ENCODE measurements at regions not wholly inside any gene's neighbourhood (a gene's known extent, or its start where the extent isn't known, plus 50 kb on each side); places are given as distances from the start of the nearest gene placed in this dataset.

GRCh38 chr2:66273933-66274490 is 160.9 kb upstream of the MEIS1 start:
- TF ChIP-seq, protein P1, sequence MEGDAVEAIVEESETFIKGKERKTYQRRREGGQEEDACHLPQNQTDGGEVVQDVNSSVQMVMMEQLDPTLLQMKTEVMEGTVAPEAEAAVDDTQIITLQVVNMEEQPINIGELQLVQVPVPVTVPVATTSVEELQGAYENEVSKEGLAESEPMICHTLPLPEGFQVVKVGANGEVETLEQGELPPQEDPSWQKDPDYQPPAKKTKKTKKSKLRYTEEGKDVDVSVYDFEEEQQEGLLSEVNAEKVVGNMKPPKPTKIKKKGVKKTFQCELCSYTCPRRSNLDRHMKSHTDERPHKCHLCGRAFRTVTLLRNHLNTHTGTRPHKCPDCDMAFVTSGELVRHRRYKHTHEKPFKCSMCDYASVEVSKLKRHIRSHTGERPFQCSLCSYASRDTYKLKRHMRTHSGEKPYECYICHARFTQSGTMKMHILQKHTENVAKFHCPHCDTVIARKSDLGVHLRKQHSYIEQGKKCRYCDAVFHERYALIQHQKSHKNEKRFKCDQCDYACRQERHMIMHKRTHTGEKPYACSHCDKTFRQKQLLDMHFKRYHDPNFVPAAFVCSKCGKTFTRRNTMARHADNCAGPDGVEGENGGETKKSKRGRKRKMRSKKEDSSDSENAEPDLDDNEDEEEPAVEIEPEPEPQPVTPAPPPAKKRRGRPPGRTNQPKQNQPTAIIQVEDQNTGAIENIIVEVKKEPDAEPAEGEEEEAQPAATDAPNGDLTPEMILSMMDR (IDR thresholded peaks at IDR 0.05), result no peak
- TF ChIP-seq POLR2A (IDR thresholded peaks at IDR 0.05), result no peak
